HG02571 (cell line): ENCODE measurements at regions not wholly inside any gene's neighbourhood (a gene's known extent, or its start where the extent isn't known, plus 50 kb on each side); places are given as distances from the start of the nearest gene placed in this dataset.
"Not testable (repeated sequence)": the region's sequence is repeated elsewhere in the genome, so short reads cannot be mapped to it uniquely, and the experiment has no call there.

Experiments used
- ATAC-seq: cut with Tn5 transposase; IDR thresholded peaks from one replicate; pipeline ENCODE4 v1.9.1; 2021; ENCODE audit warnings: mild to moderate bottlenecking, moderate library complexity; ENCODE audit not compliant: unreplicated experiment

DNA sequence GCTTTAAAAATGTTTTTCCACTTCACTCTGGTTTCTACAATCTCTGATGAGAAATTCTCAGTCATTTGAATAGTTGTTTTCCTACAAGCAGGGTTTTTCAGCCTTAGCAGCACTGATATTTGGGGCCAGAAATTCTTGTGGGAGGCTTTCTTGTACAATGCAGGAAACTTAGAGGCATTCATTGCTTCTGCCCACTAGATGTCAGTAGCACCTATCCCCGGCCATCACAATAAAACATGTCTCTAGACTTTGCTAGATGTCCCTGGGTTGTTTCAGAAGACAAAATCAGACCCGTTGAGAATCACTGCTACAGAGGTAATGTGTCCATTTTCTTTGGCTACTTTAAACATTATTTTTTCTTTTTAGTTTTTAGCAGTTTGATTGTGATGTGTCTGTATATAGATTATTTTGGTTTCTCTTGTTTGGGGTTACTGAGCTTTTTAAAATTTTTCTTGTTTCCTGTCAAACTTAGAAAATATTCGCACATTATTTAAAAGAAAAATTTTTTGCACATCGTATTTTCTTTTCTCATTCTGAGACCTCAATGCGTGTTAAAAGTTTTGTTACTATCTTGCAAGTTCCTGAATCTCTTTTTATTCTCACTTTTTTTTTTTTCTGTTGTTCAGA is 60.8 kb upstream of the CCDC179 start:
- ATAC-seq = peak; percentile 92

DNA sequence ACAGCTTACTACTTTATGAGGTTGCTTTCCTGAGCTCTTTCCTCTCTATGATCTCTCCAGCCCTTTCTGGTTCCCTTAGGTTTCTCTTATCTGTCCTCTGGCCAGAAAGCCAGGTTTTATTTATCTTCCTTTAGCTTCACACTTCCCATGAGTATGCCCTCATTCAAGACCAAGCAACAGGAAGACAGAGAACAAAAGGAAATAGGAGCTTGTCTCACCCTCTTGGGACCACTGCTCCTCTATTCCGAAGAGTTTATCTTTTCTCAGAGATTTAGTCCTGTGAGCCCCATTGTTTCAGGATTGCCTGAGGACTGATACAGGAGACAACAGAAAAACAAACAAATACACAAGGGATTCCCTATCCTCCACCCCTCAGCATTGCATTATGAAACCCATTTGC is 62.4 kb upstream of the CCDC179 start:
- ATAC-seq = no peak

DNA sequence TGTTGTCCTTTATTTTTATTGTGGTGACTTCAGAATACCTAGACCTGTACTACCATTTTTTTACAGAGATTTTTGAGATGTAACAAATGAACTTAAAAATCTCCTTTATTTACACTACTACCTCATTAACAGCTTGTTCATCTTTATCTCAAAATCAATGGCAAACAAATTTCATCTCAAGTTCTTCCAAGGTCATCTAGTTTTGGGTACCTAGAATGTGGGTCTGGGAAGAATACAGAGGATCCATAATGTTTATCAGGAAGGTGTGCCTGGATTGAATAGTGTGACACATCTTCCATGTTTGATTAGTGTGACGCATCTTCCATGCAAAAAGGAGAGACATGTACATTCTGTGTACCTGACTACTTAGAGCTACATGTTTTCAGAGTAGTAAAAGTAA is 63.3 kb upstream of the CCDC179 start:
- ATAC-seq = no peak

DNA sequence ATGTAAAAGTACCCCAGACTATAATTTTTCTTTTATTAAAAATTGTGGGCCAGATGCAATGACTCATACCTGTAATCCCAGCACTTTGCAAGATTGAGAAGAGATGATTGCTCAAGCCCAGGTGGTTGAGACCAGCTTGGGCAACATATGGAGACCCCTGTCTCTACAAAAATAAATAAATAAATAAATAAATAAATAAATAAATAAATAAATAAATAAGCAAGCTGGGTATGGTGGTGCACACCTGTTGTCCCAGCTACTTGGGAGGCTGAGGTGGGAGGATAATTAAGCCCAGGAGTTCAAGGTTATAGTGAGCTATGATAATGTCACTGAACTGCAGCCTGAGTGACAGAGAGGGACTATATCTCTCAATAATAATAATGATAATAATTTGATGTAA is 66.1 kb upstream of the CCDC179 start:
- ATAC-seq = no peak

DNA sequence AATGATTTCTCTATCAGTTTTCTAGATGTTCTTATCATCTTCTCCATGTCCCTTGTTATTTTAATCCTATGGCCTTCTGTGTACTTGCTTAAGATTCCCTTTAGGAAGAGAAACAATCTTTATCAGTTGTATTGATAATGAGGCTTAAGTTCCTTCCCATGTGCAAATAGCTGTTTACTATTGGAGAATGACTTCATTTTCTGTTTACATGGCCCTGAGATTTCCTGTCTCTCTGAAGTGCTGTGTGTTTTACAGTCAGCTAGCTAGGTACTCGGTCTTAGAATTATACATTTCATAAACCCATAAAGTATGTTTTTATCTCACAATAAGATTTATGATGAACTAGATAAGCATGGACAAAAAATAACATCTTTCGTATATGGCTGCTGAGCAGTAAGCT is 67.5 kb upstream of the CCDC179 start:
- no peak for ATAC-seq

DNA sequence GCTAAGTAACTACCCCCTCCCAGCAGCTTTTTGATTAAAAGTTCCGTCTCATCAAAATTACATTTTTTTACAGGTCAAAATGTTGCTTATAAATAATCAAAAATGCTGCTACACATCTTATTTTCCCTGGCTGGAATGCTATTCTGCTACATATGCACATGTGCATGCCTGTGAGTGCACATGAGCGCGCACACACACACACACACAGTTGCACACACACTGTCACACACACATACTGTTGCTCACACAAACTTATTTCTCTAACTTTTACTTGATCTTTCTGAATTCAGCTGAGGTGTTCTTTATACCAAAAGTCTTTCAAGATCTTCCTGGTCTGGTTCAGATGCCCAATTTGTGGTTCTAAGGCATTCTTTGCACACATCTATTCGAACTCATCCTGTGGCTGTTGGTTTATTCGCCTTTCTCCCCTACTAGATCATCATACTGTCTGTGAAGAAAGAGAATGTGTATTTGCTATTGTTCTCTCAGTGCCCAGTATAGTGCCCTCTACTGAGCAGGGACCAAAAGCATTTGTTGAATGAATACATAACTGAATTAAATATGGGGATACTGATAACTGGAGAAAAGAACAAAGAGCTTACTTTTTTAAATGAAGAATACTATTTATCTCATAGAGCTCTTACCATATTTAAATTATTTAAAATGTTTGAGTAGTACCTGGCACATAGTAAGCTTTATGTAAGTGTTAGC is 68.1 kb upstream of the CCDC179 start:
- ATAC-seq = no peak

DNA sequence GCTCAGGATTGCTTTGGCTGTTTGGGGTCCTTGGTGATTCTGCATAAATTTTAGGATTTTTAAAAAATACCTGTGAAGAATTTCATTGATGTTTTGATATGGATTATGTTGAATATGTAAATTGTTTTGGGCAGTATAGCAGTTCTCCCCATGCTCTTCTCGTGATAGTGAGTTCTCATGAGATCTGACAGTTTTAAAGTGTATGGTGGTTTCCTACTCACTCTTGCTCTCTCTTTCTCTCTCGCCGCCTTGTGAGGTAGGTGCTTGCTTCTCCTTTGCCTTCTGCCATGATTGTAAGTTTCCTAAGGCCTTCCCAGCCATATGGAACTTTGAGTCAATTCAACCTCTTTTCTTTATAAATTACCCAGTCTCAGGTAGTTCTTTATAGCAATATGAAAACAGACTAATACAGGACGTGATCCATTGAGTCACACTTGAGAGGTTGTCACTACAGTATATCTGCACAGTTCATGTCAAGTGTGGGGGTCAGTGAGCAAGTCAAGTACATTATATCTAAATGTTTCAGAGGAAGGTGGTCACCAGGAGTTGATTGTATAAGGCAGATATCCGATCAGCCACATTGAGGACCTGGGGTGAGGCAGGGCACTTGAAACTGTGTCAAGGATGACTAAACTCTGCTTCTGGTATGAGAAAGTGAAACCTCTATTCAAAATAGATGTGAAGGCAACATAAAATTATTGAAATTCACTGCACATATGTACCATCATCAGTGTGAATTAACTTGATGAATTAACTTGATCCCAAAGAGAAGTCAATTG is 70.7 kb upstream of the CCDC179 start:
- ATAC-seq = peak; percentile 89

DNA sequence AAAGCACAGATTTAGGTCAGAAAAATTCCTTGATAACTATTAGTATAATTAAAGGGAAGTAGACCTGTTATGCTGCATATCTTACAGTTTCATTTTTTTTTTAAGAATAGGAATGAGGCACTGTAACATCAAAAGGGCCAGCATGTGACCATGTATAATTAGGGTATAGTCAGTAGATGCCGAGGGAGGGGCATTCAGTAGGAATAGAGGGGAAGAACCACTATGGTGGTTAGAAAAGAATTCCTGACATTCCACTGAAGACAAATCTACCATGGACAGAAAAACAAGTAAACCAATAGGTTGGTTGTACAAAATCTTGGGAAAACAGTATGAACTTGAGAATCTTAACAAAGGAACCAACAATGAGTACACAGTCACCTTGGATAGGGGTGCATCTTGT is 78.4 kb upstream of the CCDC179 start:
- no peak for ATAC-seq

DNA sequence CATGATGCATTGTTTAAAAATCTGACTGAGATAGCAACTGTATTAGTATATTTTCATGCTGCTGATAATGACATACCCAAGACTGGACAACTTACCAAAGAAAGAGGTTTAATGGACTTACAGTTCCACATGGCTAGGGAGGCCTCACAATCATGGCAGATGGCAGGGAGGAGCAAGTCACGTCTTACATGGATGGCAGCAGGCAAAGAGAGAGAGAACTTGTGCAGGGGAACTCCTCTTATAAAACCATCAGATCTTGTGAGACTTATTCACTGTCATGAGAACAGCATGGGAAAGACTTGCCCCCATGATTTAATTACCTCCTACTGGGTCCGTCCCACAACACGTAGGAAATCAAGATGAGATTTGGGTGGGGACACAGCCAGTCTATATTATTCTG is 81.3 kb upstream of the CCDC179 start:
- ATAC-seq = not testable (repeated sequence)

DNA sequence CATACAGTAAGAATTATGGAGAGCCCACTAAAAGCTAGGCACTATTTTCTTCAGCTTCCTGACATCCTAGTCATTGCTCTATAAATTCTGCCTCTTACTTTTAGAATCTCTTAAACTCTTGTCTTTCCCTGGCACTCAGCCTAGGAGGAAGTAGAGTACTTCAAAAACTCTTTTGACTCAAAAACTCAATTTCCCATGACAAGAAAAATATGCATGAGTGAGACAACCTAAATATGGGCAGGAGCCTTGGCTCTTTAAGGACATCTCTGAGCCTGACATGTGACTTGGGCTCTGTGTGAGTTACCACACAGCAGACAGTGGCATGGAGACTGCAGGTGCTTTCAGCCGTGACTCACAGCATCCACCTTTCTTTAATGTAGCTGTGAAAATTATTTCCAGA is 97.5 kb upstream of the CCDC179 start:
- no peak for ATAC-seq

DNA sequence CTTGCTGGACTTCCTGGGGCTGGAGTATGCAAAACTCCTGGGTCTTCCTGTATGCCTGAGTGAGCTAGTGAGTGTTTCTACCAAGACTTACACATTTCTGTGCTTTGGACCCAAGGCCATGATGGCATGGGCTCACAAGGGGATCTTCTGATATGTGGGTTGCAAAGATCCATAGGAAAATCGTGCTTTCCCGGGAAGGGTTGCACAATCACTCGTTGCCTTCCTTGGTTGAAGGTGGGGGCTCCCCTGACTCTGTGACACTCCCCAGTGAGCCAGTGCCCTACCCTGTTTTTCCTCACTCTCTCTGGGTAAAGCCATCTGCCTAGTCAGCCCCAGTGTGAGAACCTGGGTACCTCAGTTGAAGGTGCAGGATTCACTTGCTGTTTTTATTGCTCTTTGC is 114.0 kb upstream of the CCDC179 start:
- ATAC-seq = no peak

DNA sequence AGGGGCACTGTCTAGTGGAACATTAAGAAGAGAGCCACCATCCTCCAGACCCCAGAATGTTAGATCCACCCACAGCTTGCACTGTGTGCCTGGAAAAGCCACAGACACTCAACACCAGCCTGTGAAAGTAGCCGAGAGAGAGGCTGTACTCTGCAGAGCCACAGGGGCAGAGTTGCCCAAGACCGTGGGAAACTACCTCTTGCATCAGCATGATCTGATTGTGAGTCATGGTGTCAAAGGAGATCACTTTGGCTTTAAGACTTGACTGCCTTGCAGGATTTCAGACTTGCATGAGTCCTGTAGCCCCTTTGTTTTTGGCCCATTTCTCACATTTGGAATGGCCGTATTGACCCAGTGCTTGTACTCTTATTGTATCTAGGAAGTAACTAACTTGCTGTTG is 115.9 kb upstream of the CCDC179 start:
- ATAC-seq = no peak

DNA sequence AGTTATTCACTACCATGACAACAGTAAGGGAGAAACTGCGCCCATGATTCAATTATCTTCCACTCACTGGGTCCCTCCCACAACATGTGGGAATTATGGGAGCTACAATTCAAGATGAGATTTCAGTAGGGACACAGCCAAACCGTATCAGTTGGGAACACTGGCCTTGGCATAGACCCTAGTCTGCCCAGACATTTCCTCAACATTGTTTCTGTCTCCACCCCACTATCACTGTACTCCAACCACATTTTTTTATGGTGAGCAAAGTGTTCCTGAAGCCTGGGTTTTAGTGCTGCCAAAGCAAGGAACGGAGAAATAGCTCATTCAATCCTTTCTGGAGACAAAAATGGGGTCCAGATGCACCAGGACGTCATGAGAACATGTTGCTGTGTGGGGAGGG is 122.6 kb upstream of the CCDC179 start:
- no peak for ATAC-seq

DNA sequence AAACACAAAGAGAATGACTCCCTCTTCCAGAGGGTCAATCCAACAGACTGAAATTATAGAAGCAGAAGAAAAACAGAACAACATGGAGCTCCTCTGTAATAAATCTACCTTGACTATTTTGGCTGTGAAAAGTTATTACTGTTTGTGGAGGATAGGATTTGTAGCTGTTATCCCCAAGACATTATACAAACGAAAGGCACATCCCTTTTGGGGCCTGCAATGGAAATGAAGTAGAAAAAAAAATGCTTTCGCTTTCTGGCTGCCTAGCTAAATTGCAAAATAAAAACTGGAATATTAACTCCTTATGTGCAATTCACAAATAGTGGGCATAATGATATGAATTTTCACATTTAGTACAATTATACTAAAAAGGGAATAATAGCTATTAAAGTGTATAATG is 123.8 kb upstream of the CCDC179 start:
- no peak for ATAC-seq

DNA sequence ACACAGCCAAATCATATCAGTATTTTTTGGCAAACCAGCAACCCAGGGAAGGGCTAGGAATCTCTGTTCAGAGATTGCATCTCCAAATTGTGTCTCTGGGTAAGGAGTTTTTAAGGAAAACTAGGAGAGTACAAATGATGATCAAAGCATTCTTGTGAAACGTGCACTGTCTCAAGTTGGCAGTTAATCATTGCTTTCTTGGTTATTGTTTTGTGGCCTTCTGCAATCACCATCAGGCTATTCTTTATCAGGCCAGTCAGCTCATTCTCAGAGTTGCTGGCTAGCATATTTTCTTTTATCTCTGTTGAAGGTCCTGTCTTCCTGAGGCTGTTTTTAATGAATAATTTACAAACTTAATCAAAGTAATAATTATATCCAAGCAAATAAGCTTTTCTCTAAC is 129.1 kb upstream of the CCDC179 start:
- no peak for ATAC-seq

DNA sequence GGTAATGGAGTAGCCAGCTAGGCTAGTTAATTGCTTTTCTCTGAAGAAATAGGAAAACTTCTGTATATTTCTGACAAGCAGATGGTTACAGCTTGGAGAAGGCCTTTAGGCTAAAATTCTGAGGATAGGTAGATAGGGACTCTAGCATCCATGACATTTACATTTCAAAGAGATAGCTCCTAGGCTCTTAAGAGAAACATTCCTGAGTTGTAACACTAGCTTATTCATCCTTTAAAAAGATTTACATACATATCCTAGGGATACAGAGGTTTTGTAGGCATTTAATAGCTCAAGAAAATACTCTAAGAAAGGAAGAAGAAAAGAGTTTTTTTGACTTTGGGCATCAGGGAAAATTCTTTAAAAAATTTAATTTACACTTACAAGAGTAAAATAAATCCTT is 130.9 kb upstream of the CCDC179 start:
- ATAC-seq = no peak

DNA sequence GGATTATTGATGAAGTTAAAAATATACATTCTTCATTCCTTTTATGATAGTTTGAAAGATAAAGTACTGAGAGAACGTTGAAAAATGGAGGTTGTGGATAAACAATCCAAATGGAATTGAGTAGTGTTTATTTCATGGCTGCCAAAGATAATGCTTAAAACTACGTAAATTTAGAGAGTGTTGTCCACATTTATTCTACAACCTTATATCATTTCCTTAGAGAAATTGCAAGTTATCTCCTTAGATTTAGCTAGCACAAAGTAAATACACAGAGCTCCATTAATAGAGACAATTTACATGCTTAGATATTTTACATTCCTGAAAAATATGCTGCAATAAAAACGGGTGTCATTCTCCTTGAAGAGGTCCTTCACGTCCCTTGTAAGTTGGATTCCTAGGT is 146.5 kb upstream of the CCDC179 start:
- no peak for ATAC-seq

DNA sequence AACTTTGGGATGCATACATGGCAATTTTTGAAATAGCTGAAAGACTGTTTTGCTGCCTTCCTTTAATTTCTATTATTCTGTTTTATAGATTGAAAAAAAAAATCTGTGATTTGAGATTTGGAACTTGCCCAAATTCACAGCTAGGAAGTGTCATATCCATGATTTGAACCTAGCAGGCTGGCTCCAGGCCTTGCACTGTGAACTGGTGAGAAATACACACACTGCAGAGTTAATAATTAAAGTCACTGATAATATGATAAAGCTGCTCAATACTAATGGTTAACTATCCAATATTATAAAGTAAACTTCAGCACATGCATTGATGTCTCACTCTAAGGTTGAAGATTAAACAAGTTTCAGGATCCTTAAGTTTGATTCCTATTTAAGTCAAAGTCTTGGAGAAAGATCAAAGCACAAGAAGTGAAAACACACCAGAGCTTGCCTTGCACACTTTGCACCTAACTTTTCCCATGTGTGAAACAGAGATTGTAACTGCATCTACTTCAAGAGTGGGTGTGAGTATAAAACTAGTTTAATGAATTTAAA is 150.6 kb upstream of the CCDC179 start:
- ATAC-seq = no peak

DNA sequence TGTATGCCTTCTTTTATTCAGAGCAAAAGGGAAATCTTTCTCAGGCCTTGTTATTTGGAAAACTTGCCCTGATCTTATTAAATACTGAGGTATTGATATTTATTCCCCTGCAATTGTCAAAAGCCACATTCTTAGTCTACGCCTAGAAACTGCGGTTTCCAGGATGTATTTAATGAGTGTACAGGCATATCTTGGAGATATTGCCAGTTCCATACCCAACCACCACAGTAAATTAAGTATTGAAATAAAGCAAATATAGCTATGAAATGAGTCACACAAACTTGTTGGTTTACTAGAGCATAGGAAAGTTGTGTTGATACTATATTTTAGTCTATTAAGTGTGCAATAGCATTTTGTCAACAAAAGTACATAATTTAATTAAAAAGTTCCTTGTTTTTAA is 152.7 kb upstream of the CCDC179 start:
- no peak for ATAC-seq

DNA sequence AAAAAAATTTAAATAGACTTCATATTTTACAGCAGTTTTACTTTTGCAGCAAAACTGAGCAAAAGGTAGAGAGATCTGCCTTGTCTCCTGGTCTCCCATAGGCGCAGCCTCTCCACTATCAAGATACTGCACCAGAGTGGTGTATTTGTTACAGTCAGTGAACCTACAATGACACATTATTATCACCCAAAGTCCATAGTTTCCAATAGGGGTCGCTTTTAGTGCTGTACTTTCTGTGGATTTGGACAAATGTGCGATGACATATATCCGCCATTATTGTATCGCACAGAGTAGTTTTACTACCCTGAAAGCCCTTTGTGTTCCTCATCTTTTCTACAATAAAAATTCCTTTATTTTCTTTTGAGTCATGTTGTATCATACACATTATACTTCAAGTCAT is 153.2 kb upstream of the CCDC179 start:
- ATAC-seq = no peak

DNA sequence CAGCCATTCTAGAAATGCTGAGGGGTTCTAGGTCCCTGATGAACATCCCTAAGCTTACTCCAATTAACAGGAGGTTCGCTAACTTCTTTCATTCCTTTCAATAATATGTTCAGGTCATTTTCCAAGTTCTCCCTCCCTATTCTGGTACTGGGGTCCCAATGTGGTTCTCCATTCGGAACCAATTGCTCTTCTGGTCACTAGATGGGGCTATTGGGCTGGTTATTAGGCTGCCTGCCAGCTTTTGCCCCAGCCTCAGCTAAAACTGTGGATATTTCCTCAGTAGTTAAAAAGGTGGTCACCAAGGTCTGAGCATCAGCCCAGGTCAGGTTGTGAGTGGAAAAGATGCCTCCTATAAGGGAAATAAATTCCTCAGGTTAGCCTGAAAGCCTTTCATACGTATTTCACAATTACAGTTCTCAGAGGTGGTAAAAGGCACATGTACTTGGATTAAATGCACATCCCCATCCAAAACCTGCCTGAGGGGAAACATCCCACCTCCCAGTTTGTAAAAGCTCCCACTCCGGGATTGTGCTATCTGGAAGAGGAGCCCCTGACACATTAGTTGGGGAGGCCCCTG is 161.1 kb upstream of the CCDC179 start:
- ATAC-seq = no peak

DNA sequence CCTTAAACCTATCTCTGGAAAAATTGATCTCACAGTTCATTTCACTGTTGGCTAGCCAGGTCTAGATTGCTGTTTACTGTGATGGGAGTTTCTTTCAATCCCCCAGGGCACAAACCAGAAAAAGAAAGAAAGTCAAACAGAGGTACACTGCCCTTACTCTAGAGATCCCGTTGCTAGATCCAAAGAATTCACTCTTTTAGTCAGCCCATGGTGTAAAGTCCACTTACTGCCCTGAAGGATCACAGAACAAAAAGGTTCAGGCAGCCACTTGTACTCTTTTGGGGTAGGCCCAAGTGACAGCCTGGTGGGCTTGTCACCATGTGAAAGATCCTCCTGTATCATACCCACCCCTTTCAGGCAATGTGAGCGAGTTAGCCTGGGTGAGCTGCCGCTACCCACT is 162.6 kb upstream of the CCDC179 start:
- ATAC-seq = no peak
